ENCODE measurements at regions not wholly inside any gene's neighbourhood (a gene's known extent, or its start where the extent isn't known, plus 50 kb on each side); places are given as distances from the start of the nearest gene placed in this dataset.

DNA sequence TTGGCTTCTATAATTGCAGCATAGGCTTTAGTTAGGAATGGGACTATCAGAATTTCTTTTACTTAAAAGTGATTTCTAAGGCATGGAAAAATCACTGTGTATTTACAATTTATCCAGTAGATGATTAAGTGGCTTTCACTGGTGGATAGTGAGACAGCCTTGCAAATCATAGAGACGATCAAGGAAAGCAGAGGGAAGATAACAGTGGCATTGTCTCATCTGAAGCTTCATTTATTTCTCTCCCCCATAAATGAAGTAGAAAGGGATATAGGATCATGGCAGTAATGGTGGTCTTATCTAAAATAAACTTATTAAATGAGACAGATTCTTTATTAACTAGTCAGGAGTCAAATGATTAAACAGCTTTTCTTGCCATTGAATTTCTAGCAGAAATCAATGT is 224.2 kb upstream of the ANO5 start:
- Histone ChIP-seq H3K9me3 (peaks cover 0 to 7% of the 10 kb centered on the region in 2 donors), H3K36me3 (no peaks in the 10 kb centered on the region), H3K27me3 (no peaks in the 10 kb centered on the region), H3K4me3 (no peak overlapping the region), H3K27ac (no peak overlapping the region), H3K4me1 (no peaks in the 10 kb centered on the region)
- no peak for DNase-seq (ENCODE audit: low spot score)
- TF ChIP-seq, protein P1, sequence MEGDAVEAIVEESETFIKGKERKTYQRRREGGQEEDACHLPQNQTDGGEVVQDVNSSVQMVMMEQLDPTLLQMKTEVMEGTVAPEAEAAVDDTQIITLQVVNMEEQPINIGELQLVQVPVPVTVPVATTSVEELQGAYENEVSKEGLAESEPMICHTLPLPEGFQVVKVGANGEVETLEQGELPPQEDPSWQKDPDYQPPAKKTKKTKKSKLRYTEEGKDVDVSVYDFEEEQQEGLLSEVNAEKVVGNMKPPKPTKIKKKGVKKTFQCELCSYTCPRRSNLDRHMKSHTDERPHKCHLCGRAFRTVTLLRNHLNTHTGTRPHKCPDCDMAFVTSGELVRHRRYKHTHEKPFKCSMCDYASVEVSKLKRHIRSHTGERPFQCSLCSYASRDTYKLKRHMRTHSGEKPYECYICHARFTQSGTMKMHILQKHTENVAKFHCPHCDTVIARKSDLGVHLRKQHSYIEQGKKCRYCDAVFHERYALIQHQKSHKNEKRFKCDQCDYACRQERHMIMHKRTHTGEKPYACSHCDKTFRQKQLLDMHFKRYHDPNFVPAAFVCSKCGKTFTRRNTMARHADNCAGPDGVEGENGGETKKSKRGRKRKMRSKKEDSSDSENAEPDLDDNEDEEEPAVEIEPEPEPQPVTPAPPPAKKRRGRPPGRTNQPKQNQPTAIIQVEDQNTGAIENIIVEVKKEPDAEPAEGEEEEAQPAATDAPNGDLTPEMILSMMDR (IDR thresholded peaks at IDR 0.05): no peak

DNA sequence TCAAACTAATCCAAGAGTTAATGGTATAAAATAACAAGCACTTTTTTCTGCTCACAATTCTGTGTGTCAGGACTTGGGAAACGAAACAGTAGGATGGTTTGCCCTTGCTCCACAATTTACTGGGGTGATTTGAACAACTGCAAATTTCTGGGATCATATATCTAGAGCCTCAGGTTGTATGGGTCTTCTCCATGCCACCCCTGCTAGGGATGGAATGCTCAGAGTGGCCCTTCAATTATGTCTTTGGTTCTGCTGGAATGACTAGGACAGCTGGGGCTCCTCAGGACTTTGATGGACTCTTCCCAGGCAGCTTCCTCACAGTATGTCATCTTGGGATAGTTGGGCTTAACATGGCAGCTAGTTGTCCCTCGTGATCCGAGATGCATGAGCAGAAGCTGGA is 223.0 kb upstream of the ANO5 start:
- Histone ChIP-seq H3K4me1 (no peaks in the 10 kb centered on the region), H3K4me3 (no peak overlapping the region), H3K36me3 (no peaks in the 10 kb centered on the region), H3K27ac (no peak overlapping the region), H3K27me3 (no peaks in the 10 kb centered on the region), H3K9me3 (peaks cover 0 to 8% of the 10 kb centered on the region in 2 donors)
- DNase-seq (ENCODE audit: low spot score): no peak
- TF ChIP-seq, protein P1 (IDR thresholded peaks at IDR 0.05): no peak

DNA sequence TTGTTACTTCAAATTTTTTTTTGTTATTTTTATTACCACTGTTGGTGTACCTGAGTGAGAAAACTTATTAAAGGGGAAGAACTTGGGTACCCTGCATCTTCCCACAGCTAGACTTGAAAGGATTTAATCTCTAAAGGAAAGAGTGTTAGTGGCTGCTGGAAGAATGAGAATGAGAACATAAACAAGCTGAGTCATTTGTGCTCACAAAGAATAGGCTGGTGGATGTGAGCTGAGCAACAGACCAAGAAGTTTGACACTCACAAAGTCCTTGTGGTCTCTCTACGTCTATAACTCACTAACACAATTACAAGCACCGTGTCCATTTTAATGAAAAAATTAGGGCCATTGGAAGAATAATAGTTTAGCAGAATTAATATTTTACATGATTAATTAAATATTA is 217.6 kb upstream of the ANO5 start:
- no peak for DNase-seq (ENCODE audit: low spot score)
- Histone ChIP-seq H3K27me3 (no peaks in the 10 kb centered on the region), H3K4me3 (no peak overlapping the region), H3K36me3 (no peaks in the 10 kb centered on the region), H3K4me1 (no peaks in the 10 kb centered on the region), H3K9me3 (peaks cover 0 to 8% of the 10 kb centered on the region in 2 donors), H3K27ac (no peak overlapping the region)
- TF ChIP-seq, protein P1 (IDR thresholded peaks at IDR 0.05): no peak

- Histone ChIP-seq H3K4me3 (no peak overlapping the region), H3K4me1 (no peaks in the 10 kb centered on the region), H3K27ac (no peak overlapping the region), H3K36me3 (no peaks in the 10 kb centered on the region), H3K9me3 (peaks cover 0 to 8% of the 10 kb centered on the region in 2 donors), H3K27me3 (no peaks in the 10 kb centered on the region)
- TF ChIP-seq, protein P1 (IDR thresholded peaks at IDR 0.05): no peak
- DNase-seq (ENCODE audit: low spot score): no peak
Observed at GRCh38 chr11:21976210-21976609, 216.7 kb upstream of the ANO5 start.

DNA sequence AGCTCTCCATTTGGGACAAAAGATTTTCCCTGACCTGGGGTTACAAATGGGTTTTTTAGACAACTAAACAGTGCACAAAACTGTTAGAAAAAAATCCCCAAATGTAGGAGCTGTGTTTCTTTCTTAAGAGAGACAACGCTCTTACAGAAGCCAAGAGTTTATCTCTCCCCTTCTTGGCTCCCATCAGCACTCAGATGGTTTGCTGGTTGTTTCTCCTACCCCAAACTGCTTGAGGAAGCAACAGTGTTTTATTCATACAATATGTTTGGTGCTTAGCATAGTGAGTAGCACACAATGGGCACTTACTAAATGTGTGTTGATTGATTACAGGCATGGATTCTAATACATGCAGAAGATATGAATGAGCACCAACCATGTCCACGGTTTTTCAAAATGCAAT is 209.5 kb upstream of the ANO5 start:
- H3K27me3 ChIP-seq: no peaks in the 10 kb centered on the region
- H3K4me3 ChIP-seq: no peak overlapping the region
- H3K4me1 ChIP-seq: no peaks in the 10 kb centered on the region
- no peak overlapping the region for H3K27ac ChIP-seq
- H3K36me3 ChIP-seq: no peaks in the 10 kb centered on the region
- H3K9me3 ChIP-seq: no peaks in the 10 kb centered on the region
- TF ChIP-seq, protein P1 (IDR thresholded peaks at IDR 0.05): no peak
- no peak for DNase-seq (ENCODE audit: low spot score)

DNA sequence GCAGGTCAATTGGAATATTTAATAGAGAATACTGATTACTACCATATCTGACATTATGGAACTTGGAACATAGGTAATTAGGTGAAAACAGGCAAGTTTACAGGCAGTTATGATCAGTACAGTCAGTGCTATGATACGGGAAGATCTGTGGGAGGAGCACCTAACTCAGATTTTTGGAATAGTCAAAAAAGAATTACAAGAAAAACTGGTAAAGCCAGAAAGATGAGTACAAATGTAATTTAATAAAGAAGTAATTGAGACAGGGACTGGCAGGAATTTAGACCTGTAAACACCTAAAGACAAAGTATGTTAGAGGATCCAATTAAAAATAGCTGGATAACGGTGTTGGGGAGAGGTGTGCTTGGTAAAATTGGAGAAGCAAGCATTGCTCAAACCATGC is 206.5 kb upstream of the ANO5 start:
- Histone ChIP-seq H3K9me3 (no peaks in the 10 kb centered on the region), H3K4me3 (no peak overlapping the region), H3K4me1 (no peaks in the 10 kb centered on the region), H3K27ac (no peak overlapping the region), H3K27me3 (no peaks in the 10 kb centered on the region), H3K36me3 (no peaks in the 10 kb centered on the region)
- no peak for DNase-seq (ENCODE audit: low spot score)
- TF ChIP-seq, protein P1 (IDR thresholded peaks at IDR 0.05): no peak
